ENCODE measurements at regions not wholly inside any gene's neighbourhood (a gene's known extent, or its start where the extent isn't known, plus 50 kb on each side); places are given as distances from the start of the nearest gene placed in this dataset.

GRCh38 chr10:112880633-112881530 is 69.2 kb upstream of the TCF7L2 start:
- DNase-seq, result no peak
- no peak for TF ChIP-seq CTCF (IDR thresholded peaks at IDR 0.05; ENCODE audit: borderline replicate concordance)
- no peaks in the 10 kb centered on the region for H3K4me1 ChIP-seq
- H3K36me3 ChIP-seq, result no peaks in the 10 kb centered on the region
- no peaks in the 10 kb centered on the region for H3K9me3 ChIP-seq (replicated peaks)
- no peak overlapping the region for H3K4me3 ChIP-seq
- intact Hi-C loops (cut with micrococcal nuclease), result no loop called here
- H3K27ac ChIP-seq (replicated peaks), result no peak overlapping the region
- no peaks in the 10 kb centered on the region for H3K27me3 ChIP-seq (ENCODE audit: low read depth)

- TF ChIP-seq CTCF (IDR thresholded peaks at IDR 0.05; ENCODE audit: borderline replicate concordance), result no peak
- H3K27me3 ChIP-seq (ENCODE audit: low read depth), result no peaks in the 10 kb centered on the region
- H3K4me1 ChIP-seq, result no peaks in the 10 kb centered on the region
- DNase-seq, result no peak
- H3K4me3 ChIP-seq, result no peak overlapping the region
- no peak overlapping the region for H3K27ac ChIP-seq (replicated peaks)
- H3K9me3 ChIP-seq (replicated peaks), result no peaks in the 10 kb centered on the region
- H3K36me3 ChIP-seq, result no peaks in the 10 kb centered on the region
- intact Hi-C loops (cut with micrococcal nuclease), result no loop called here
Observed at GRCh38 chr10:112883360-112884178, 66.5 kb upstream of the TCF7L2 start.

- intact Hi-C loops (cut with micrococcal nuclease), result no loop called here
- Histone ChIP-seq H3K4me1 (no peaks in the 10 kb centered on the region), H3K27ac (replicated peaks) (no peak overlapping the region), H3K9me3 (replicated peaks) (no peaks in the 10 kb centered on the region), H3K4me3 (no peak overlapping the region), H3K27me3 (ENCODE audit: low read depth) (no peaks in the 10 kb centered on the region), H3K36me3 (no peaks in the 10 kb centered on the region)
- DNase-seq, result no peak
- no peak for TF ChIP-seq CTCF (IDR thresholded peaks at IDR 0.05; ENCODE audit: borderline replicate concordance)
Observed at GRCh38 chr10:112884179-112884504, 65.9 kb upstream of the TCF7L2 start.

GRCh38 chr10:112886463-112886862 is 63.6 kb upstream of the TCF7L2 start:
- Histone ChIP-seq H3K4me3 (no peak overlapping the region), H3K4me1 (no peaks in the 10 kb centered on the region), H3K9me3 (replicated peaks) (no peaks in the 10 kb centered on the region), H3K36me3 (no peaks in the 10 kb centered on the region), H3K27me3 (ENCODE audit: low read depth) (no peaks in the 10 kb centered on the region), H3K27ac (replicated peaks) (no peak overlapping the region)
- TF ChIP-seq CTCF (IDR thresholded peaks at IDR 0.05; ENCODE audit: borderline replicate concordance), result no peak
- intact Hi-C loops (cut with micrococcal nuclease), result no loop called here
- DNase-seq, result no peak

GRCh38 chr10:112887968-112888367 is 62.1 kb upstream of the TCF7L2 start:
- peaks cover 6% of the 10 kb centered on the region for H3K36me3 ChIP-seq
- no peaks in the 10 kb centered on the region for H3K27me3 ChIP-seq (ENCODE audit: low read depth)
- peaks cover 7% of the 10 kb centered on the region for H3K9me3 ChIP-seq (replicated peaks)
- no peak overlapping the region for H3K27ac ChIP-seq (replicated peaks)
- no peak for DNase-seq
- TF ChIP-seq CTCF (IDR thresholded peaks at IDR 0.05; ENCODE audit: borderline replicate concordance), result no peak
- no peak overlapping the region for H3K4me3 ChIP-seq
- intact Hi-C loops (cut with micrococcal nuclease), result no loop called here
- H3K4me1 ChIP-seq, result no peaks in the 10 kb centered on the region
